LNCaP clone FGC (cell line): ENCODE measurements at regions not wholly inside any gene's neighbourhood (a gene's known extent, or its start where the extent isn't known, plus 50 kb on each side); places are given as distances from the start of the nearest gene placed in this dataset.
"Not testable (repeated sequence)": the region's sequence is repeated elsewhere in the genome, so short reads cannot be mapped to it uniquely, and the experiment has no call there.

Source experiments
- DNase-seq: peaks from one replicate; pipeline ENCODE4 v3.0.0-alpha.2; 2011; ENCODE audit warnings: low read depth
- H3K4me3 ChIP-seq: 2 replicates; pipeline ENCODE4 v1.5.1; 2011; ENCODE audit warnings: mild to moderate bottlenecking, low read depth, low read length, control low read depth
- CTCF ChIP-seq: IDR thresholded peaks from 2 replicates; pipeline ENCODE4 v1.5.1; 2012; ENCODE audit warnings: mild to moderate bottlenecking; ENCODE audit not compliant: control insufficient read depth, insufficient read depth; ENCODE audit errors: extremely low read depth

DNA sequence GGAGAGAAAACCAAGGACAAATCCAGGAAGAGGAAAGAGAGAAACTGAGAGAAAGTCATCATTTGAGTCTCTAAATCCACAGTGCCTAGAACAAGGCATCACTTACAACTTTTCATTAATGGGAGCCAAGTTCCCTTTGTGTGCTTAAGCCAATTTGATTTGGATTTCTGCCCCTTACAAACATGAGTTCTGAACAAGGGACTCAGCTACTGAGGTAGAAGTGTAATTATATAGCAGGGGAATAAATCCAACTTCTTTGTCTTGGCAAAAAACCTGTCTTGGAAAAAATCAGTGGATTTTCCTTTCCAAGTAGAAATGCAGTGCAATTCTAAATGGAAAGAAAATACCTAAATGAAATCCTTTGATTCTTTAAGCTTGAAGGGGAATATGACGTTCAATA, 307.2 kb upstream of the CNTN3 start:
- TF ChIP-seq CTCF, result no peak
- DNase-seq, result peak; percentile 31
- no peak overlapping the region for H3K4me3 ChIP-seq

- no peak overlapping the region for H3K4me3 ChIP-seq
- no peak for TF ChIP-seq CTCF
- no peak for DNase-seq
These were observed 306.4 kb upstream of the CNTN3 start for GRCh38 chr3:74920721-74921350.

DNA sequence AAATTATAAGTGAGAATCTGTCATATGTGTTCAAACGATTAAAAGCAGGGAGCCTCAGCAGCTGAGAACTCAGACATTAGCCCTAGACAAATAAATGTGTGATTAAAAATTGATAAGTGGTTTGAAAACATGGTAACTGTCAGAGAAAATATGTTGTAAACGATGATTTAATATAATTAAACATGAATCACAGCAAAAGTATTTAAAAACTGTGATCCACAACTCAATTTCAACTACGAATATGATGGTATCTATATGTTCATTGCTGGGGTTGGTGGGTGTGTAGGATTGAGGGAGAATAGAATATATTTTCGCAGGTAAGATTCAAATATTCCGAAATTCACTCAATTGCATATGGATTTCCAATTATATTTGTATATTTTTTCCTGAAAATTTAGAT, 302.2 kb upstream of the CNTN3 start:
- no peak for DNase-seq
- TF ChIP-seq CTCF, result no peak
- no peak overlapping the region for H3K4me3 ChIP-seq

GRCh38 chr3:74906181-74906580, 291.7 kb upstream of the CNTN3 start:
- no peak for DNase-seq
- no peak overlapping the region for H3K4me3 ChIP-seq
- no peak for TF ChIP-seq CTCF

GRCh38 chr3:74905478-74905877, 291.0 kb upstream of the CNTN3 start:
- H3K4me3 ChIP-seq, result no peak overlapping the region
- no peak for TF ChIP-seq CTCF

DNA sequence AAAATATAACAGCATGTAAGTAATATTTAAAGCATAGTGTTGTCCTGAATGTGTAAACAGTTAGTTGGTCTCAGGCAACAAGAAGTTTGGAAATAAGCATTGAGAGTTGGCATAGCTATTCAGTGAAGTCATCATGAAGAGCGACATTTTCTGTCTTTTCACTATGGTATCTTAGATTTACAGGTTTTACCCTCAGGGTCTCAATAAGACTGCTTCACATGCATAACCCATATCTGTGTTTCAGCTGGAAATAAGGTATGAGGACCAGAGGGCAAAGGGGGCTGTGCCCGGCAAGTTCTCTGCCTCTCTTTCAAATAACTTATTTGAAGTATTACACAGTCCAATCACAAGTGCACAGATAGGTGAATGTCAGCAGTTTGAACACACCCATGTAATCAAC, 290.2 kb upstream of the CNTN3 start:
- H3K4me3 ChIP-seq, result no peak overlapping the region
- no peak for TF ChIP-seq CTCF
- no peak for DNase-seq

More at GRCh38 chr3:74905478-74905877, 291.0 kb upstream of the CNTN3 start:
- DNase-seq, result no peak

DNA sequence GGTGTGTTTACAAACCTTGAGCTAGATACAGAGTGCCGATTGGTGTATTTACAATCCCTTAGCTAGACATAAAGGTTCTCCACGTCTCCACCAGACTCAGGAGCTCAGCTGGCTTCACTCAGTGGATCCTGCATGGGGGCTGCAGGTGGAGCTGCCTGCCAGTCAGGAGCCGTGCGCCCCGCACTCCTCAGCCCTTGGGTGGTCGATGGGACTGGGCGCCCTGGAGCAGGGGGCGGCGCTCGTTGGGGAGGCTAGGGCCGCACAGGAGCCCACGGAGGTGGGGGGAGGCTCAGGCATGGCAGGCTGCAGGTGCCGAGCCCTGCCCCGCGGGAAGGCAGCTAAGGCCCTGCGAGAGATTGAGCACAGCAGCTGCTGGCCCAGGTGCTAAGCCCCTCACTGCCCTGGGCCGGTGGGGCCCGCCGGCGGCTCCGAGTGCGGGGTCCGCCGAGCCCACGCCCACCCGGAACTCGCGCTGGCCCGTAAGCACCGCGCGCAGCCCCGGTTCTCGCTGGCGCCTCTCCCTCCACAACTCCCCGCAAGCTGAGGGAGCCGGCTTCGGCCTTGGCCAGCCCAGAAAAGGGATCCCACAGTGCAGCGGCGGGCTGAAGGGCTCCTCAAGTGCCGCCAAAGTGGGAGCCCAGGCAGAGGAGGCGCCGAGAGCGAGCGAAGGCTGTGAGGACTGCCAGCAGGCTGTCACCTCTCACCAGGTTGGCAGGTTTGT, 285.5 kb upstream of the CNTN3 start:
- H3K4me3 ChIP-seq, DNase-seq: not testable (repeated sequence)
